ENCODE measurements at regions not wholly inside any gene's neighbourhood (a gene's known extent, or its start where the extent isn't known, plus 50 kb on each side); places are given as distances from the start of the nearest gene placed in this dataset.

DNA sequence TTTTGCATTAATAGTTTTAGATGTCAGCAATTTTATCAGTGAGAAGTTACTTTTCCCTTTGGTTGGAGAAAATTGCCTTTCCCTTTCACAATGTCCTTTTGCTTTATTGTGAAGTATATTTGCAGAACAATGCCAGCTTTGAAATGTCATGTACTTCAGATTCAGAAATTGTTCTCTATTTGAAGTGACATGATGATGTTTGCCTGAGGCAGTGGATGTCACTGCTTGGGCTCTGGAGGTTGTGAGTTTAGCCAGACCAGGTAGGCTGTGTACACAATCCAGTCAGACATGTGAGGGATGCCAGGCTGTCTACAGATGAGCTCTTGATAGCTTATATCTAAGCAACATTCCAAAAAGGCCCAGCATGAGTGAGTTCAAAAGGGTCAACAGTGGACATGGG is 451.9 kb upstream of the FBXO33 start:
- DNase-seq, result no peak

DNA sequence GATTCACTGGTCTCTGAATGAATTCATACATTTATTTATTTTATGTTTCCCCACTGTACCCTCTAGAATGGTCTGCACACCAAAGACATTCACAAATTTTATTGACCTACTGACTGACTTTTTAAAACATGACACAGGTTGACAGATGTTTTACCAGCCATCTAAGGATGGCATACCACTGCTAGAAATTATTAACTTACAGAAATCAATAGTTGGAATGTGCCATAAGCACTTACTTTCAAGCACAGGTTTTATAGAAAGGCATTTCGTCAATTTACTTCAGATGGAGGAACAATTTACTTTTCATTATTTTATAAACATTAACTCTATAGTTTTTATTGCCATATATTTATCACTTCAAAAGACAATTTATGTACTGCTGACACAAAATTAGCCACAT is 448.7 kb upstream of the FBXO33 start:
- DNase-seq, result no peak

DNA sequence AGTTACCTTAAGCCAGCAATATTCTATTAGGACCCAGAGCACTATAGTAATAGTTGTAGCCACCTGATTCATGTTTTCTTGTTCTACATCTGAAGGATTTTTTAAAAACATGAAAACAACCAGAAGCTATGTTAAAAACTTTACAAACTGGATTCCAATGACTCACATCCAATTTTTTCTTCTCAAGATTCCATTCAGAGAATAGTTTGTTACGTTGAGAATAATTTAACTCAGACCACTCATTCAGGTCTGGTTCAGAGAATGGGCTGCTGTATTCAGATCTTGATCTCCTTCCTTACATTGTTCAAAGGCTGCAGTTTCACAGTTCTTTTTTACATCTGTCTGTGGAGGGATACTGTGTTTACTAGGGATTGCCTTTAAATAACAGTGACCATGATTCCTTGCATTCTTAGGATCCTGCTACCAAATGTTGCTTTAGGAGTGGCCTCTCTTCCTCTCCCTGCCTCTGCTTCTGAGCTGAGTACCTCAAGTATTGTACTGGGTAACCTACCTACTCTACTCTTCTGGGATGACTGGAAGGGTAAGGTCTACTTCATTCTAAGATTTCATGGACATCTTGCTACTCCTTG is 448.0 kb upstream of the FBXO33 start:
- DNase-seq, result no peak

DNA sequence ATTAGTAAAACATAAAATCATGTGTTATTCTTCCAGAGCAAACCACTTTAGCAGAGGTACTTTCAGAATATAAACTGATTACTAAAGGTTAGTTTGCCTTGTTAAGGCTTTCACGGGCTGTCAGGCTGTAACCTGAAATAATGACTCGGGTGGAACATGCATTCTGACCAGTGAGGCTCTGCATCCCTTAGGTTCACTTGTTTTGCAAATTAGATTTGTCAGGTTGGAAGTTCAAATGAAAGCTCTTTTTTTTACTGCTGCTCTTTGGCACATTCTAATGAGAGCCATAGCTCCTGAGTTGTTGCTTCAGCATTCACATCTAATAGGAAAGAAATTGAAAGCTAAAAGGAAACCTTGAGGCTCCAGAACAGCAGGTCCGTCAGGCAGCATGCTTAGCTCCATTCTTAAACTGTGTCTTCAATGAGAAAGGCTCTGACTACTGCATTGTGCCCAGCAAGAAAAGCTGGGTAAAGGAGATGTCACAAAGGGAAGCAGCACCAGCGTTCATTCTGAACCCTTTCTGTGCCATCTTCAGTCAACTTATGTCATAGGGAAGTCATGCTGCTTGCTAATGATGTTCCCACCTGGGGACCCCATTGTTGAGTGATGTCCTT is 445.5 kb upstream of the FBXO33 start:
- DNase-seq, result no peak

DNA sequence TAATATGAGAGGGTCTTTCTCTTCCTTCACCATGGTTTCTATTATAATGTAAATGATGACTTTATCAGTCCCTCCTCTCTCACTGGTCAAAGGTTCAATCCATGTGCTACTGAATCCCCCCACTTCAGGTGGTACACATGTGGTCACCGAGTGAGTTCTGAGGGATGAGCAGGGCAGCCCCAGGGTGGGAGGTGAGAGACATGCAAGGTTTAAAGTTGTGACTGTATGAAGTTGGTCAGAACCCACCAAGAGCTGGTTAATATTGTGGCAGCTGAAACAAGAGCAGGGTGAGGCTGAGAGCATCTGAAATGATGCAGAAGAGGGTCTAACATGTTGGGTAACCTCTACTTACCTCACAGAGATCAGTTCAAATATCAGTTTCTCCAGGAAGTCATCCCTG is 444.7 kb upstream of the FBXO33 start:
- DNase-seq, result no peak

DNA sequence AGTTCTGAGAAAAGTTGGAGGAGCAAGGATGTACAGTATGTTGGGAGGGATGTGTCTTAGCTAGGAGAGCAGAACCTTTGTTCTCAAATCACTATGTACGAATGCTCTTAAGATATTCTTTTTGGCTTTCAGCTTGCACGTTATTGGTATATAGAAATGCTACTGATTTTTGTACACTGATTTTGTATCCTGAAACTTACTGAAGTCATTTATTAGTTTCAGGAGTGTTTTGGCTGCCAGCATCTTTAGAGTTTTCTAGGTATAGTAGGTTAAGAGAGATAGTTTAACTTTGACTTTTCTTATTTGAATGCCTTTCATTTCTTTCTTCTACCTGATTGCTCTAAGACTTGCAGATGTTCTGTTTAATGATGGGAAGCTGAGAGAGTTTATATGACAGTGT is 442.8 kb upstream of the FBXO33 start:
- no peak for DNase-seq

DNA sequence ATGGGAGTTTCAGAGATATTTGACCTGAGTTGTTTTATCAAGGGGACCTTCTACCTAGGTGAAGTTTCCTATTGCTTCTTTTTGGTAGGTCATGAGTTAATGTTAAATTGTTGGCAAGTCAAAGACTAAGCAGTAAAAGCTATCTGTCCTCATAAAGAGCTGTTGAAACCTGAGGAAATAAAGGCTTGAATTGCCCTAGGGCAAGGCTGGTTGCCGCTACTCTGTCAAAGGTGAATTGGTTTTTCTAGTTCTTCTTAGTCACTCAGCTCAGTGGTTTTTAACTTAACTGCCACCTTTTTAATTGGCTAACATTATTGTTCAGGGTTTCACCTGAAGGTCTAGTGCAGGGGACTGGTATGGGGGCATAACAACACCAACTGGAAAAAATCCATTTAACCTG is 441.6 kb upstream of the FBXO33 start:
- DNase-seq, result no peak

DNA sequence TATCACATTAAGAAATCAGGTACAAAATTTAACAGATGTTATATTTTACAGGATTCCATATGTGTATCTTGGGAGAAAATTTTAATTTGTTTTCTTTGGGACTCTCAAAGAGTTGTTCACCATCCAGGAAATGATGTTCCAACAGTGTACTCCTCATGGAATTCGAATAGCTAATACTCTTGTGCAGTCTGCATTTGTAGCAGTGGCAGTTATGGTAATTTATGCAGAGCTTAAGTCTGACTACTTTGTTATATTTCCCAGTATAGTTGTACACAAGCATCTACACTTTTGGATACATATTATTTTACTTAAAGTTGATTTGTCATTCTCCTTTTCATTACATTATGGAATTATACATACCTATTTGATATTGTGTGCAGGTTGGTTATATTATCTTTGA is 436.7 kb upstream of the FBXO33 start:
- no peak for DNase-seq

DNA sequence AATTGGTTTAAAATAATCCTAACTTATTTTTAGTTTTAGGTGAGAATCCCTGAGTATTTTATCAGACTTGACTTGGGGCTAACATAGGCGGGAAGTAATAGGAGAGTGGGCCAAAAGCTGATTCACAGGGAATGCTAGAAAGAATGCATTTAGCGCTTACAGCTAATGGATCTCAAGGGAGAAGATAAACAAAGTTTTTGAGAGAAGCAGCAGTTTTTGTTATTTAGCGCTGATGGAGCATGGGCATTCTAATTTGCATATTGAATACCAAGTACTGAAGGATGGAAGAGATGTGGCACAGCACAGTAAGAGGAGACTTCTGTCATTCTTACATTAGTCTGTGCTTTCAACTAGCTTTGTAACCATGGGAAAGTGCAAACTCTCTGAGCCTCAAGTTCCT is 436.0 kb upstream of the FBXO33 start:
- DNase-seq, result no peak

DNA sequence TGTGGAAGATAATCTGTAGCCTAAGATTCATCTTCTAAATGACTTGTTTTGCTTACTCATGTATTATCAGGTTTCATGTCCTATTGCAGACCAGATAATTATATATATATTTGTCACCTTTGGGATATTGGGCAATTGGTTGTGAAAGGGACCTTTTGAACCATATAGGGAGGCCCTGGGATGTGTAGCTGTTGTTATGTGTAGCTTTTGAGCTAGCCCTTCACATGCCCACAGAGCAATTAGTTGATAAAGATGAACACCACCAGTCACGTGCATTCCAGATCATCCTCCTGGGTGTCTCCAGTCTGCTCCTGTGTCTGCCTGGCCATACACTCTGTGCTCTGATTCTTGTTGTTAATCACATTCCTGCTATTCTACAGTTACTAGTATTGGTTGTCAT is 431.2 kb upstream of the FBXO33 start:
- DNase-seq, result no peak

DNA sequence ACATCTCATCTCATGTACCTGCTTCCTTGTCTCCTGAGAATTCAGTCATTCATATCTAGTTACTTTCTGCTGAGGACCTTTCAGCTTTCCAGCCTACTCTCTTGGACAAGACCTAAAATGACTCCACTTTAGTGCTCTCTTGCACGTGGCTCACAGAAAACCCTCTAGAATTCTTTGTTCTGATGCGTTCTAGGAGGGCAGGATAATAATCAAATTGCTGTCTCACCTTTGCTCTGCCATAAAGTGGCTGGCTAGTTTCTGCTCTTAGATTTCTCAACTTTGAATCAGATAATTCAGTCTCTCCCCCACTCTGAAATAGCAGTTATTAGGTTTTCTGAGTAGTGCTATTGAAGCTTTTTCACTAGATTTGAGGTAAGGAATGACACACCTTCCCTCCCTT is 429.5 kb upstream of the FBXO33 start:
- no peak for DNase-seq

DNA sequence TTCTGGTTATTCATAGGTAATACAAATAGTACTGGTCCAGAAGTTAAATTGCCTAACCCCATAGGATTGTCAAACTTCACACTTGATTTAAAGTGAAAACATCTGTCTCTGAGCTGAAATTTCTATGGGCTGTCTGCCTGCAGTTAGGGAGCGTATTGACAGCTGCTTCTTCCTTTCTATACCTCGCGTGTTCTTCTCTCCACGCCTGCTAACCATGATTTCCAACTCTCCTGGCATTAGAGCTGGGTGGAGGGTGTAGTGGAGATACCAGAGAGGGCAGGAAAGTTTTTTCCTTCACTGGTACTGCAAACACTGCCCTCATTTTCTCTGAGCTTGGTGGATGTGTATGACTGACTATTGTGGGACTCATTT is 429.0 kb upstream of the FBXO33 start:
- no peak for DNase-seq

DNA sequence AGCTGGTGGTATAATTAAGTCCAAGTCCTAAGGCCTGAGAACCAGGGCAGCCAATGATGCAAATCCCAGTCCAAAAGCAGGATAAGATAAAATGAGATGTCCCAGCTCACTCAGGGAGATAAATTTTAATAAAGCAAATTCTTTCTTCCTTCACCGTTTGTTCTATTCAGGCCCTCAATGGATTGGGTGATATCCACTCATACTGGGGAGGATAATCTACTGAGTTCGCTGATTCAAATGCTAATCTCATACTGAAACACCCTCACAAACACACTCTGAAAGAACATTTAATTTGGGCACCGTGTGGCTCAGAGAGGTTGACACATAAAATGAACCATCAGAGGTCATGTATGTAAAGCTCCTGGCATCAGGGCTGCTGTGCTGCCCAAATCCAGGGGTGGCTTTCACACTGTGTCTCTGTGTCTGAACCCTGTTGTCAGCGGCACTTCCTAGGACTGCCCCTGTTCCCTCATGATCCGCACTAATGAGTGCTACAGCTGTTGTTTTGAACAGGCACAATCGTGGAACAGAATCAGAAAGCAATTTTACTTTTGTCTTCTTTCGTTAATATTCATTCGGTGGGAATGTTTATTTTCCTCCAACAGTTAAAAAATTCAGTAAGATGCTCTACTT is 428.5 kb upstream of the FBXO33 start:
- DNase-seq, result no peak

DNA sequence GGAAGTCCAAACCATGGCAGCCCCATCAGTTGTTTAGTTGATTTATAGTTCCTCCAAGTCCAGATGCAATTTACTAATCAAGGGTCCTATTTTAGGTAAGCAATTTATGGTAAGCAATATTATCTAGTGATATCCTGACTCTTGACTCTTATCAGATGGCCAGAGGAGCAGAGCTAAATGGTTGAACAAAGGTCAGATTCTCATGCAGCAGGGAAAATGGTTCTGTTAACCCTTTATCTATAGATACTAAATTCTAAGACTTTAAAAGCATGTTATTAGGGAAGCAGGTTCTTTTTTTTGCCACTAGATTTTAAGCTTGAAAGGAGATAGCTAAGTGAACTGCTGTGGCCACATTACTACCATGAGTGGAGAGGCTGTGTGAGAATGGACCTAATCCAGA is 427.1 kb upstream of the FBXO33 start:
- DNase-seq, result no peak

DNA sequence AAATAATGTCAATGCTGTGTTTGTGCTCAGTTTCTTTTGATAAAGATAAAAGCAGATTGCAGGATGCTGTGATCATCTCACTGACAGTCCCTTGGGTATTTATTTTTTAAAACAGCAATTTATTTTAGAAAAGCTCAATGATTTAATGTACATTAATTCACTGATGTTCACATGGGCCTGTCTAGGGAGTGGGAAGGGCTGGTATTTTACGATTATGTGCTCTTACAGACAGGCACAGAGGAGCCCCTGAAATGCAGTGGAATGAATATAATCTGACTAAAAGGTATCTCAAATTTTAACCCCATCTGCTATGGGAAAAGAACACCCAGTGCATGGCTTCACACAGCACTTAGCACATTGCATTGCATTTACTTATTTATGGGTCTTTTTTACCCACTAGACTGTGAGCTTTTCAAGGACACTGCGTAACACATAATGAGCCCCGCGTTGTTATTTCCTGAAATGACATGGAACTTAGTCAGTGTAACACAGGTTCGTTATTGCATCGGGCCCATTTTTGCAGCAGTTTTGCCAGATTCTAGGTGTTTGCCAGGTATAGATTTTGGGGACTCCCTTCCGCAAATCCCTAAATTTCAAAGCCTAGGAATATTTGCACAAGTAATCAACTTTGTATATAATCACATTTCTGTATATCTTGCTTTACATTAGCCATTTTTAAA is 425.3 kb upstream of the FBXO33 start:
- no peak for DNase-seq

DNA sequence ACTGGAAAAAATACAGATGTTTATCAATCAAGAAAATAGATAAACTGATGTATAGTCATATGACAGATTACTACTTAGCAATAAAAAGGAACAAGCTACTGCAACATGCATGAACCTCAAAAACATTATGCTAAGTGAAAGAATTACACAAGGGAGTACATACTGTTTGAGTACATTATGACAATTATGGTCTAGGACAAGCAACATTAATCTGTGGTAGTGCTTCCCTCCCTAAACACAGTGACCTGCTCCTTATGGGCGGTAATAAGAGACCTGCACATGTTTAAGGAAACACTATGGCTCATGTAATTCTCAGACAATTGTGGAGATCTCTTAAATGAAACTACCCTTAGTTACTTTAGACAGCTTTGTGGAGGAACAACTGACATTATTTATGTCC is 421.2 kb upstream of the FBXO33 start:
- DNase-seq, result no peak

DNA sequence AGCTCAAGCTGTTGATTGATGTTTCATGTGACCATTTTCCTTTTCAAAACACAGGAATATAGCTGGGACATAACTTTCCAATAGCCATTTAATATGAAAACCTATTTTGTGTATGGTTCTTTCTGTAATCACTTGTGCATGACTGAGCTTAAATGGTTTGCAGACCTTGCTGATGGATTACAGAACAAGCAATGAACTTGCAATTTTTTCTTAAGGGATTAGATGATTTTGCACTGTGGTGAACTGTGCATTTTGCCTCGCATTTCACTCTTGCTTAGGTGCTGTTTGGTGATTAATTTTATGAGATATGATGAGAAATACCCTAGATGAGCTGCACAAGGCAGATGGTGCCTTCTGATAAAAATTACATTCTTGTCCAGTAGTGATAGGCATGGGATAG is 419.0 kb upstream of the FBXO33 start:
- DNase-seq, result no peak

DNA sequence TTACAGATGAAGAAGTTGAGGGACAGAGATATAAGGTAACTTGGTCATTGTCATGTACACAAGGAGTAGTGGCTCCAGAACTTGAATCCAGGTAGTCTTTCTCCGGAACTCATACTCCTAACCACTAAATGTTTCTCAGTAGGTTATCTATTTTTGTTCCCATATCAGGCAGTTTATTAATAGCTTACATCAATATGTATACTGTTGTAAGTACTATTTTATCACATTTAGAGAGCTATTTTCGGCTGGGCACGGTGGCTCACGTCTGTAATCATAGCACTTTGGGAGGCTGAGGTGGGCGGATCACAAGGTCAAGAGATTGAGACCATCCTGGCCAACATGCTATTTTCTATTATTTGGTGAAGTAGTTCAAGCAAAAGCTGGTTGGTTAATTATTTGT is 415.6 kb upstream of the FBXO33 start:
- no peak for DNase-seq

DNA sequence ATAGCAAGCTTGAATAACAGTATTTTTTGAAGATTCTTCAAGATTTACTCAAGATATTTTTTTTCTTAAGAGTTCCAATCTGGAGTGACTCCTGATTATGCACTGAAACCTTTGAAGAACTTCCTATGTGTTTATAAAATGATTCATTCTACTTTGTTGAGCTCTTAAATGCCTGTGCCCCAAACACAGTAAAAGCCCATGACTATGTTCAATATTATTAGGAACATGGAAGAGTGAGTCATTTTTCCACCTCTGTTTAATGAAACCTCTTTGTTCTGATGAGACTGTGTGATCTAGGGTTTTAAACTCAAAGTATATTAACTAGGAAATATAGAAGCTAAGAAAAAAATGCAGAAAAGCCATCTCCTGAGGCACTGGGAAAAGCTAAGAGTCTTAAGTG is 415.0 kb upstream of the FBXO33 start:
- DNase-seq, result no peak

DNA sequence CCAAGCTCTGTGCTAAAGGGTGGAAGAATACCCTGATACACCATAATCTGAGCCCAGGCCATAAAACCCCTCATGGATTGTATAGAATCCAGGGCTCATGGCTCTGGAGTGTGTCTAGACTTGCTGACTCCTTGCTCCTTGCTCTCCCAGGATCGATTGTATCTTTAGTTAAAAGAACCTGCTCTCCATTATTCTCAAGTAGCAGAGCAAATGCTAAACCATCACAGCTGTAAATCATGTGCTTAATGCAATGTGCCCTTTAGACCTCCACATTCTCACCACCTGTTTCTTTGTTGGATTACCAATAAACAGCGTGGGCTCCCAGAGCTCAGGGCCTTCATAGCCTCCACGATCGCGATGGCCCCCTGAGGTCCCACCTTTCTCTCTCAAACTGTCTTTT is 411.6 kb upstream of the FBXO33 start:
- no peak for DNase-seq

DNA sequence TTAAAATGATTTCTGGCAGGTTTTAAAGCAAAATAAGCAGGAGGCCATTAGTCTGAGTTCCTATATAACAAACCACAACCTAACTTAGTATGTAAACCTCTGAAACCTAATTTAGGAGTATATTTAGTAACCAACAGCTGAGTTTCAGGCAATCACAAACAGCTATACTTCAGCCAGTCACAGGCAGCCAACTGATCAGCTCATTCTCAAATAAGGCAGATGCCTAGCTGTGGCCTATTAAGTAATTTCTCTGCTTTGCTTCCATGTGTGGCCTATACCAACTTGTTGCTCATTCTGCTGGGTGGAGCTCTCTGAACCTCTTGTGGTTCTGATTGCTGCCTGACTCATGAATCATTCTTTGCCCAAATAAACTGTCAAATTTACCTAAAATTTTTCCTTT is 408.9 kb upstream of the FBXO33 start:
- no peak for DNase-seq

DNA sequence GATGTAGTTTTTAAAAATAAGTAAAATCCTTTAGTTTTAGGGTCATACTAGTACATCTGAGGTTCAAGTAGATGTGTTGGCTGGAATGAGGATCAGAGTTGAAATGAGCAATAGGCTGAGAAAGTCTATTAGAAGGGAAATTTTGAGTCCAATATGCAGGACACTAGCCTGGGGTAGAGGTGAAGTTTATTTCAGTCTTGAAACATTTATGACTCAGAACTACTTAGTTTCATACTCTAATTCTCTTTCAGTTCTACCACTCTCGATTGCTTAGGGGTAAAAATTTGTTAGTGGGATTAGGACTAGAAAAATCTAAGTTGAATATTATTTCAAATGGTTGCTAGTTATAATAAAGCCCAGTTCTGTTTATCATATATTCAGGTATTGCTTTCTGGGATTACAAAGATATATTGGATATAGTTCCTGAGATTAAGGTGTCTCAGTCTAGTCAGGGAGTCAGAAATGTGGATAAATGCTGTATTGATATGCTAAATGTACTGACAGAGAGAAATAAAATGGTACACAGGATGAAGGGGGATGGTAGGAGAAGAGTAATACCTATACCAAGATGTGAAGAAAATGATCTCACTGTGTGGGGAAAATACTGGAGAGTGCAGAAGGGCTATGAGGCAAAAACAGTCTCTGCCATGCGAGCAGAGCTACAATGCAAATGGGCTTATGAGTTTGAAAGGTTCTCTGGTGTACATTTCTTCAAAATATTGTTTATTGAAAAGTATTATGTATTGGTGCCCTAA is 395.8 kb upstream of the FBXO33 start:
- DNase-seq, result no peak

All from anterior cingulate cortex (tissue), 58 donors.